HG03354 (cell line): ENCODE measurements at regions not wholly inside any gene's neighbourhood (a gene's known extent, or its start where the extent isn't known, plus 50 kb on each side); places are given as distances from the start of the nearest gene placed in this dataset.
A peak's percentile ranks its signal among the peaks of the same experiment; 100 is the strongest.

Source experiments
- ATAC-seq: cut with Tn5 transposase; IDR thresholded peaks from one replicate; pipeline ENCODE4 v1.9.1; 2021; ENCODE audit warnings: mild to moderate bottlenecking; ENCODE audit not compliant: unreplicated experiment, poor library complexity, severe bottlenecking

DNA sequence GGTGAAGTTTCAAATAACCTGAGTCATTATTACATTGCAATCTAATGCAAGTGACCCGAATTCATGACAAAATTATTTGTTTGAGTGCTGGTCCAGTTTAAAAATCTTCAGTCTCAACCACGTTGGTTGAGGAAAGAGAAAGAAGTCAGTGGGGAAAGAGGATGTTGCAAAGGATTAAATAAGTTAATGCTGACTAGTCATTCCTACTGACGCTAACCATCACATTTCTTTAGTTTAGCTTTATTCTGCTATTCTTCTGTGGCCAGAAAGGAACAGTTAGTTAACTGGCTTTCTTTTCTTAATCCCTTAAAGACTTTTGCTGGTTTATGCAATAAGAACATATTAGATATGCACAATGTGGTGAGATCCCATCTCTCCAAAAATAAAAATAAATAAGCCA lies 143.8 kb upstream of the FAM83B start:
- ATAC-seq = no peak

DNA sequence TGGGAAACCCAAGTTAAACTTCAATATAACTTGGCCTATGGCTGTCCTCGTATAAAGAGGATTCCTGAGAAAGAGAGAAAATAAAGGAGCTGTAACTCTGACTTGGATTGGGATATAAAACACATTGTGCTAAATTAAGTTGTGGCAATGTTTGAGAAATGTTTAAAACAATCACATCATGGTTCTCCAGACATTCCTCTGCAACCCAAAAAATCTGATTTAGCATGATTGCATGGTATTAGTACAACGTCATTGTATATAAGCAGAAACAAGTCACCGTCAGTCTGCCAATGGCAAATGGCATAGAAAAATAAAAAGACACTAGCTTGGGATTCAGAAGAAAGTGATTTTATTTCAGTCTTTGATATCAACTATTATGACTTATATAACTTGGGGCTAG lies 140.2 kb upstream of the FAM83B start:
- no peak for ATAC-seq

DNA sequence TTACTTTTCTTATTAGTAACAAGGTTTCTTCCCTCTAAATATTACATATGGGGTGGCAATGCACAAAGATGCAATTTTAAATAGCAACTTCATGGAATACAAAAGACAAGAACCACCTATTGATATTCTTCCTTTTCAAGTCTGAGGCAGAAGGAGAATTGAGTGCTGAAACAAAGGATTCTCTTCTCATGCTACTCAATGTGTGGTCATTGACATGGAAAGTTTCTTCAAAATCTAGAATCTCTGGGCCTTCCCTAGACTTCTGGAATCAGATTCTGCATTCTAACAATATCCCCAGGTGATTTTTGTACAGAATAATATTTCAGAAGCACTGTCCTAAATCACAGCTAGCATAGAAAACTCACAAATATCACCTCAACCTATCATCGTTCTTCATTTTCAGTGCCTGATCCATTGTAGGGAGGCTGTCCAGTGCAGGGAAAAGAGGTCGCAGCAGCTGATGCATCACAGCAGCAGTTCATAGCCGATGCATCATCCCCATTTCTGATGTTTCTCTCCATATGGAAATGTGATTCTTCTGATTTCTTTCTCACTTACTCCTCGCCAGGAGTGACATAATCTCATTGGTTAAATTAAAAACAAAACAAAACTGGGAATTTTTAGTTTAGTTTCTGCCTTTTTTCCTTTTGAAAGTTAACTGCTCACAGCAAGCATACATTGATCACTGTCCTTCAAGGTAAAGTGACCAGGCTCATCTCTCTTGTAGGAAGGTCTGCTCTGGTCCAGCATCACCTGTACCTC lies 139.5 kb upstream of the FAM83B start:
- ATAC-seq = no peak

DNA sequence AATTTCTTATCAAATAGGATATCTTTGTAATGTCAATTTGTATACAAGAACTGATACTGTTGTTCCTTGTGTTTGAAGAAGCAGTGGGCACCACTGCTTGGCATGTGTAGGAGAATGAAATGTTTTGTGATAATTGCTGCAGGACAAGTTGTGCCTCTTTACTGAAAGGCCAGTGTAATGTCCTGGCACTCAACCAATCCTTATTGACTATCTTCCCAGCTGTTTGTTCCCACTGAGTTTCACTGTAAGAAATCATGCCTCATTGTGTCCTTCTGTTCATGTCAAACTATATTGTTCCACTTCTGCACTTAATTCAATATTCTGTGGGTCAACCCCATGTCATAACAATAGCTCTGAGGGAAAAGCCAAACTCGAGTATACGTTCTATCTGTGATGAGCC lies 136.1 kb upstream of the FAM83B start:
- no peak for ATAC-seq

DNA sequence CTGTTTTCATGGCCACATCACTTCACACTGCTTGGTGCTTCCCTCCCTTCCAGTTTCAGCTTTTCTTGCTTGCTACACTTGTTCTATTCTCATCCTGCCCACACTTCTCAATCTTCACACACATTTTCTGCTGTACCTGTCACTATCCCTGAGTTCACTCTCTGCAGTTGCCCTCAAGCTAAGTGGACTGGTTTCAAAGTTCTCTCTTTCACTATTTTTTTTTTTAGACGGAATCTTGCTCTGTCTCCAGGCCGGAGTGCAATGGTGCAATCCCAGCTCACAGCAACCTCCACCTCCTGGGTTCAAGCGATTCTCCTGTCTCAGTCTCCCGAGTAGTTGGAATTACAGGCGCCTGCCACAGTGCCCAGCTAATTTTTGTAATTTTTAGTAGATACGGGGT lies 130.6 kb upstream of the FAM83B start:
- no peak for ATAC-seq

DNA sequence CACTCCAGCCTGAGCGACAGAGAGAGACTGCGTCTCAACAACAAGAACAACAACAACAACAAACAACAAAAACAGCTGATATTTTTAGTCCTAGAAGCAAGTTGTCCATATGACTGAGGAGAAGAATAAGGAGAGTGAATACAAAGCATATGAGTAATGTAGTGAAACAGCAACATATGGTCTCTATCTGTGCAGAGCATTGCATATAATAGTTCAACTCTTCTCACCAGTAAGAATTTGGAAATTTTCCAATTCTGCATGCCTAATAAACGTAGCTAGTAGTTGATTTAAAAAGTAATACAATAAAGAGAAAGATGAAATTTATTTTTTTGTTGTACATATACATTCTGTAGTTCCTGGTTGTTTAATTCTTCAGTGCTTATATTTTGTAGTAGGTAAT lies 129.7 kb upstream of the FAM83B start:
- no peak for ATAC-seq

DNA sequence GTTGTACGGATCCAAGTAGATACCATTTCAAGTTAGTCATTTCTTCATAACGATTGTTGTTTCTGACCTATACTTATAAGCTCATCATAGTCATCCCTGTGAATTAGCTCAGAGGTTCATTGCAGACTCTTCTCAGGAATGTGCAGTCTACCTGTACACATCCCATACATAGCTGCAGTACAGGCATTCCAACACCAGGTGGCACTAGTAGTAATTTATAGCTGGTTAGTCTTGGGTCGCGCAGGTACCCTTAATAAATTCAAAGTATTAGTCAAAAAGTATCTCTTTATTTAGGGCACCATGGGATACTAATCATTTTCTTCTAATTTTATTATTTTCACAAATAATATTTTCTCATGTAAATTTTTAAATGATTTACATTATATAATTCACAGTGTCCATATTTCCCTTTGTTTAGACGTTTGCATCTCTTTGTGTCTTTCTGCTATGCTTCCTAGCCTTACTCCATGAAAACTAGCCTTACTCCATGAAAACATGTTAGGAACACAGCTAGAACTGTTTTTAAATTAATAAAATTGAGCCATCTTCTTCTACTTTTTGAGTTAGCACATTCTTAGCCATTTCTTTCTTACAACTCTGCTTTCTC lies 128.6 kb upstream of the FAM83B start:
- peak; percentile 94 for ATAC-seq

DNA sequence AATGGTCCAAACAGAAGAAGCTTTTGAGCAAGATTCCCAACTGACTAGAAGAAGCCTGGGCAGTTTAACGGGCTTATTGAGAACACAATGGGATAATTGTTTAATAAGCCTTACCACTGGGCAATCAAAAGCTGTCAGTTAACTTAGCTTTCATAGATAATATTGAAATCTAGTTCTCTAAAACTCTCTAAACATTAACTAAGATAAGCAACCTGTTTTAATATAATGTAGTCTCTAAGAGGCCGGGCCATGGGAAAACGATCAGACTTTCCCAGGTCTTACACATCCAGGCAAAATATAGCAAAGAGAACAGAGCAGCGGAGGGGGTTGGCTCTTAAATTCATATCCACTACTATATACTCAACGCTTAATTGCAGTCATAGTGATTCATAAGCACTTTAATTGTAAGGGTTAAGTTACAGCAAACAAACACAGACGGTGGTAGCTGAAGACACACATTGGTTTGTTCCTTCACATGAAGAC lies 128.0 kb upstream of the FAM83B start:
- ATAC-seq = no peak

DNA sequence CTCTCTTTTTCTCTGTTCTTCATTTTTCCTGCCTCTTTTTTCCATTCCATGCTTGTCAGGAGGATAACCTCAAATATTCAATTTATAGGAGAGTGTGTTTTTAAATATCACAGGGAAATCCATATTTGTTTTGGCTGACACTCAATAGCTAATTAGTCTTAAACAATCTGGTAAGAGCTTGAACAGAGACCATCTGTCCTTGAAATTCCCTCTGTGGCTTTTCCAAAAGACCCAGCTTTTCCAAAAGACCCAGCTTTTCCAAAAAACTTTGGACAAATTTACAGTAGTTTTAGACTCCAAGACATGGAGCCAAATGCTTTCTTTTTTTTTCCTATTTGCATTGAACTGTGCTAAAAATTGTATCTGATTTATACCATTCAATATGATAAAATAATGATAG lies 127.4 kb upstream of the FAM83B start:
- ATAC-seq = no peak

DNA sequence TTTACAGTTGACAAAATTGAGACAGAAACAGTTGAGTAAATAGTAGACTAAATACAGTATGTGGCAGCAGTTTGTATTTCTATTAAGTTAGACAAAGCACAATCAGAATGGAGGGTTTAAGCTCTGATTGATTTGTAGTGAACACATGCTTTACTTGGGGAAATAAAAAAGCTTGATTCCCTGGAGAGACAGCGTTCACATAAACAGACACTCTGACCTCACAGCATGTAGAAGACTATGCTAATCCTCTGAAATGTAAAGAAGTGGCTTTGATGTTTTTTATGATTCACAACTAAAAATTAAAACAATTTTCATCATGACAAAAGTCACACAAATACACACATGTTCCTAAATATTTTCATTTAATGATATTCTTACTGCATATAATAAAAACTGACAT lies 126.9 kb upstream of the FAM83B start:
- no peak for ATAC-seq

DNA sequence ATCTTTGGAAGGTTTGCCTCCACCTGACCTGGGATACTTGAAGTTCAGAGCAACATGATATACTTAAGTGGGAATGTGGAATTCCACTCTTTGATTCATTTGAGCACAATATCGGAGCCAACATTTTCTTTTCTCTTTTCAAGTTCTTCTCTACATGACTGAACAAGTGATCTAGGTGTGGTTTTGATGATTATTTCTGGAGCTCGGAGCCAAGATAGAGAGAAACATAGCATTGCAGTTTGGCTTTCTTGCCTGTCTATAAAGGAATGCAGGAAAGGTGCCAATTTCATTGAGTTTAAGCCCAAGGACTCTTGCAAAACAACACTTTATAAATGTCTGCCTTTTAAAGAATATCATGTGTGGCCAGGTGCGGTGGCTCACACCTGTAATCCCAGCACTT lies 124.2 kb upstream of the FAM83B start:
- no peak for ATAC-seq

DNA sequence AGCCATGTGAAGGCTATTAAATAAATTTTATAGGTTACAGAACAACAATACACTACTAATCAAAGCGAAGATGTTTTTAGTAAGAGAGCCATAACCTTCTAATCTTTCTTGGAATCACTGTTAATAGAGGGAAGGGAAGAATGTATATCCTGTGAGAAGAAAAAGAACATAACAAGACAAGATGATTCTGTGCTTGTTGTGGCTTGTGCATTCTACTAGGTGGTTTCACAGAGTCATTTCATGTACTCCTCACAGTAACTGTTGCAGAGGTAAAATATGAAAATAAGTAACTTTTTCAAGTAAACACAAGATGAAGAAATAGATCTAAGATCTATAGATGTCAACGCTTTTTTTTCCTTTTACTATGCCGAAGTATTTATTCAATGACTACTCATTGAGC lies 116.9 kb upstream of the FAM83B start:
- ATAC-seq = no peak

DNA sequence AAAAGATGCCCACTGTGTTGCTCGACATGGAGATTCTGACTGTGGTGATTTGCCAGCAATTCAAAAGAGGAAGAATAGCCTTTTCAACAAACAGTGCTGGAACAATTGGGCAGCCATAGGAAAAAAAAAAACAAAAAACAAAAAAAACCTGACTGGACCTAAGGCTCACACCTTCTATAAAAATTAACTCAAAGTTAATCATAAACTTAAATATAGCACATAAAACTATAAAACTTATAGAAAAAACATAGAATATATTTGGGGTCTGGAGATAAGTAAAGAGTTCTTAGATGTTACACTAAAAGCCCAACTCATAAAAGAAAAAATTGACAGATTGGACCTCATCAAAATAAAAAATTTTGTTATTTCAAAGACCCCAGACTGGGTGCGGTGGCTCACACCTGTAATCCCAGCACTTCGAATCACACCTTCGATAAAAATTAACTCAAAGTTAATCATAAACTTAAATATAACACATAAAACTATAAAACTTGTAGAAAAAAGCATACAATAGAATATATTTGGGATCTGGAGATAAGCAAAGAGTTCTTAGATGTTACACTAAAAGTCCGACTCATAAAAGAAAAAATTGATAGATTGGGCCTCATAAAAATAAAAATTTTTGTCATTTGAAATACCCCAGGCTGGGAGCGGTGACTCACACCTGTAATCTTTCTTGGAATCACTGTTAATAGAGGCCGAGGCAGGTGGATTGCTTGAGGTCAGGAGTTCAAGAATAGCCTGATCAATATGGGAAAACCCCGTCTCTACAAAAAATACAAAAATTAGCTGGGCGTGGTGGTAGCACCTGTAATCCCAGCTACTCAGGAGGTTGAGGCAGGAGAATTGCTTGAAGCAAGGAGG lies 115.6 kb upstream of the FAM83B start:
- ATAC-seq = no peak

DNA sequence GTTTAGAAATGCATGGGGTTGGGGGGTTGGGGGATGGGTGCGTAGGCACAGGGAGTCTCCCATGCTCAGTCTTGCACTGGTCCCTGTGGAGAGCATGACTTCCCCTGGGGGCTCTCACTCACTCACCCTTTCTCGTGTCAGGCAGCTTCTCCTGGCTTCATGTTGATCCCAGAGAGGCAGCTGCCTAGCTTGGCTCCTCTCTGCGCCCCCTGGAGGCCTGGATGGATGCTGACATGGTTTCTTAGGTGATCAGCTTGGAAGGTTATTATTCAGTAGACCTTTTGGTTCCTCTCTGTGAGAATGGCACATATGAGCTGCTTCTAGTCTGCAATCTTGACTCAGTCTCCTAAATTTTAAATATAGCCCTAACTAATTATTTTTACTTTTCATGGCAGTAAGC lies 109.3 kb upstream of the FAM83B start:
- peak; percentile 74 for ATAC-seq

DNA sequence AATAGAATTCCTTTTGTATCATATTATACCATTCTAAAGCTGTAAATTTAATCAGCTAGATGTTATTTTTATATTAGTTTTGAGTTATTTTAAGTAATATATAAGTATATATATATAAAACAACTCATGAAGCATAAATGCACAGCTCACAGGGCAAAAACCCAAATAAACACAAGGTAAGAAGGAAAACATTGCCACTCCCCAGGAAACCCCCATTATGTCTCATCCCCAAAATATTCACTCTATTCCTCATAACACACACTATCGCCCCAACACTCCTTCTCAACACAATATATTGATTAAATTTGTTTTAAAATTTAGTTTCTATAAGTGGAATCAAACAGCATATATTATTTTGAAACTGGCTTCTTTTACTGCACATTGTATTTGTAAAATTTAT lies 98.6 kb upstream of the FAM83B start:
- no peak for ATAC-seq

DNA sequence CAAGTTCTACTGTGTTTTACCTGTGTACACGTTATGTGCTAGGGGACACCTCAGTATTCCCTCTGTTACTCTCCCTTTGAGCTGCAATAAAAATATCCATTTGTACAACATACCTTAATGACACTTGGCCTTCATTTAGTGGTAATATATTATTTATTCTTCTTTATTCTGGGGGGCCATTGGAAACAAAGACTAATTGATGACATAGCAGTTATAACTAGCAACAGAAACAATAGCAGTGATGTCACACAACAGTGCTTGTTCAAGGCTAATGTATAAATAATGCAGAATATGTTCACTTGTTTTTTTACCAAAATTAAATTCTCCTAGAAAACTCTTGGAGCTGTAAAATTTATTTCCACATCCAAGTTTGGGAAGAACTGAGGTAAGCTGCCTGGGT lies 92.2 kb upstream of the FAM83B start:
- no peak for ATAC-seq

DNA sequence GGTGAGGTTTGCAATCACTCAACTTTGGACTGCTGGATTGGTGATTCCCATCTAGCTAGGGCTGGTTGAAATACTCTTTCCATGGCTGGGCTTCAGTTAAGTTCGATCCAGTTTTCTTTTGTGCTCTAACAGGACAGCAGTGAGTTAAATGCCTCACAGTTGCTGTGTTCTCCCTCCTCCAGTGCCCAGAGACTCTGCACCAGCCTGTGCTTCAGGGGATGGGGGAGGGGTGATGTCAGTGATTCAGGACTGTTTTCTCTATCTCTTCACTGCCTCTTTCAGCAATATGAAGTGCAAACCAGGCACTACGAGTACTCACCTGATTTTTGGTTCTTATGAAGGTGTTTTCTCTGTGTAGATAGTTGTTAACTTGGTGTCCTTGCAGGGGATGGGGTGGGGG lies 88.2 kb upstream of the FAM83B start:
- ATAC-seq = no peak

DNA sequence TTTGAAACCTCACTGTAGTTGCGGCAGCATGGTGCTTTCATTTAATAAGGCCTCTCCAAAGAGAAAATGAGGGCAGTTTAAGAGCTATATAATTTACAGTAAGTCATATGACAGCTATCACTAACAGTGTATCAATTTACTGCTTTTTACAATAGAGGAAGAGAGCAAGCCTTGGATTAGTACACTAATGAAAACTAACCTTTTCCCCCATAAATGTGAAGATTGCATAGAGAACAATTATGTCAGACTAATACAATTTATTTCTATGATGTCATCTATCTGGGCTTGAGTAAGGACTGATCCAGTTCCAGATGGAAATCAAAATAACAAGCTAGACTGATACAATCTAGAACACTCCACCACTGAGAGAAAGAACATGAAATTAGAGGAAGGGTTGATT lies 78.1 kb upstream of the FAM83B start:
- no peak for ATAC-seq

DNA sequence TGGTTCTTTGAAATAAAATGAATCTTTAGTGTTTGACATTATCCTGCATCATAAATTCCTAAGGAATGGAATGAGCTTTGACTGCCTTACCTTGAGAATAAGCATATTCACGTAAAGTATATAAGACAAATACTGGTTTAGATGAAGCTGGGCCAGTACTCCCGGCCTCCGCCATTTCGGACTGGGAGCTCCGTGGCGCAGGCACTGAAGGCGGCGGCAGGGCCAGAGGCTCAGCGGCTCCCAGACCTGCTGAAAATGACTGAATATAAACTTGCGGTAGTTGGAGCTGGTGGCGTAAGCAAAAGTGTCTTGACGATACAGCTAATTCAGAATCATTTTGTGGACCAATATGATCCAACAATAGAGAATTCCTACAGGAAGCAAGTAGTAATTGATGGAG lies 76.2 kb upstream of the FAM83B start:
- no peak for ATAC-seq

DNA sequence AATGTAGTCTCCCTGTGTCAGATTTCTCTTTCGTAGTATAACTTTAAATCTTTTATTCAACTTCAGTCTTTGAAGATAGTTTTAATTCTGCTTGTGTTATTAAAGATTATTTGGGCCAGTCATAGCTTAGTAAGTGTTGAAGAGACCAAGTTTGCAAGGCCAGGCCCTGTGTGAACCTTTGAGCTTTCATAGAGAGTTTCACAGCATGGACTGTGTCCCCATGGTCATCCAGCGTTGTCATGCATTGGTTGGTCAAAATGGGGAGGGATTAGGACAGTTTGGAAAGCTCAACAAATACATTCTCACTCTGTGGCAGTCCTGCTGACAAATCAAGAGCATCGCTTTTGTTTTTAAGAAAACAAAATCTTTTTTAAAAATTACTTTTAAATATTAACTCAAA lies 74.6 kb upstream of the FAM83B start:
- no peak for ATAC-seq

DNA sequence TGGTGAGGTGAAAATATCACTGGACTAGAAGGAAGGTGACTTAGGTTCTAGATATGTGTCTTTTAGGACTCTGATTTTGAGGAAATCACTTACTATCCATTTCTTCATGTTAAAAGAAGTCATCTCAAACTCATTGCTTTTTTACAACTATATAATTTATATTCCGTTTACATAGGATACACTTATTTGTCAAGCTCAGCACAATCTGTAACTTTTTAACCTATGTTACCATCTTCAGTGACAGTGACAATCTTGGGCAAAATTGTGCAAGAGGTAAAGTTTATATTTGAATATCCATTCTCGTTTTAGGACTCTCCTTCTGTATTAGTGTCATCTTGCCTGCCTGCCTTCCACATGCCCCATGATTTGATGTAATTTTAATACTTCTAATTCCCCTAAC lies 74.0 kb upstream of the FAM83B start:
- no peak for ATAC-seq
